Chondrocyte (in vitro differentiated cells): ENCODE measurements at regions not wholly inside any gene's neighbourhood (a gene's known extent, or its start where the extent isn't known, plus 50 kb on each side); places are given as distances from the start of the nearest gene placed in this dataset.

Experiments used
- DNase-seq: peaks from one replicate; pipeline ENCODE4 v3.0.0; 2021; ENCODE audit warnings: mixed read lengths, low spot score
- H3K27ac Mint-ChIP-seq: one replicate; pipeline ENCODE4 v1.8.0; 2021; ENCODE audit warnings: mild to moderate bottlenecking, moderate library complexity, mixed read lengths; ENCODE audit not compliant: unreplicated experiment
- H3K27me3 Mint-ChIP-seq: 2 replicates; pipeline ENCODE4 v1.8.0; 2021; ENCODE audit warnings: low read depth, mixed read lengths
- H3K36me3 Mint-ChIP-seq: 2 replicates; pipeline ENCODE4 v1.8.0; 2021; ENCODE audit warnings: low read depth, mixed read lengths
- H3K4me1 Mint-ChIP-seq: 2 replicates; pipeline ENCODE4 v1.8.0; 2021; ENCODE audit warnings: low read depth, mild to moderate bottlenecking, mixed read lengths
- H3K4me3 Mint-ChIP-seq: one replicate; pipeline ENCODE4 v1.8.0; 2021; ENCODE audit warnings: mild to moderate bottlenecking, moderate library complexity, mixed read lengths; ENCODE audit not compliant: unreplicated experiment
- H3K9me3 Mint-ChIP-seq: 2 replicates; pipeline ENCODE4 v1.8.0; 2021; ENCODE audit warnings: low read depth, mixed read lengths
- TF ChIP-seq, protein P1 (sequence below): fragments of 200-600 bp; sonication (generic); IDR thresholded peaks from 2 replicates; pipeline ENCODE4 v1.5.0; 2021; ENCODE audit warnings: antibody characterized with exemption, mild to moderate bottlenecking, moderate library complexity

DNA sequence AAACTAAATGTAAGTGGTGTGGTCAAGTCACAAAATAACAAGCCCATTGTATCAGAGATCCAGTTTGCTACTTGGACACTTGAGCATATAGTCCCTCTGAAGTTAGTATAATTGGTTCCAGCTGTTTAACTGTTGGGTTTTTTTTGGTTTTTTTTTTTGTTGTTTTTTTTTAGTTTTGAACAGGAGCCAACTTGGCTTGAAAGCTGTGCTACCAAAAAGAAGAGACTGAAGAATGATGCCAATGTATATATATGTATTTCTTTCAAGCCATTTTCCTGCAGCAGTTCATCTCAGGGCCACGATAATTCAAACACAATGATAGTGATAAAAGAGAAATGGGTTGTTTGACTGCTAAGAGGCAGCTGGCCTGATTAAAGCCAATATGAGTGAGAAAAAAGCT lies 138.3 kb downstream of the PCDH18 start:
- no peak overlapping the region for H3K4me3 Mint-ChIP-seq
- H3K36me3 Mint-ChIP-seq: no peaks in the 10 kb centered on the region
- TF ChIP-seq, protein P1, sequence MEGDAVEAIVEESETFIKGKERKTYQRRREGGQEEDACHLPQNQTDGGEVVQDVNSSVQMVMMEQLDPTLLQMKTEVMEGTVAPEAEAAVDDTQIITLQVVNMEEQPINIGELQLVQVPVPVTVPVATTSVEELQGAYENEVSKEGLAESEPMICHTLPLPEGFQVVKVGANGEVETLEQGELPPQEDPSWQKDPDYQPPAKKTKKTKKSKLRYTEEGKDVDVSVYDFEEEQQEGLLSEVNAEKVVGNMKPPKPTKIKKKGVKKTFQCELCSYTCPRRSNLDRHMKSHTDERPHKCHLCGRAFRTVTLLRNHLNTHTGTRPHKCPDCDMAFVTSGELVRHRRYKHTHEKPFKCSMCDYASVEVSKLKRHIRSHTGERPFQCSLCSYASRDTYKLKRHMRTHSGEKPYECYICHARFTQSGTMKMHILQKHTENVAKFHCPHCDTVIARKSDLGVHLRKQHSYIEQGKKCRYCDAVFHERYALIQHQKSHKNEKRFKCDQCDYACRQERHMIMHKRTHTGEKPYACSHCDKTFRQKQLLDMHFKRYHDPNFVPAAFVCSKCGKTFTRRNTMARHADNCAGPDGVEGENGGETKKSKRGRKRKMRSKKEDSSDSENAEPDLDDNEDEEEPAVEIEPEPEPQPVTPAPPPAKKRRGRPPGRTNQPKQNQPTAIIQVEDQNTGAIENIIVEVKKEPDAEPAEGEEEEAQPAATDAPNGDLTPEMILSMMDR: no peak
- no peaks in the 10 kb centered on the region for H3K27me3 Mint-ChIP-seq
- peaks cover 37% of the 10 kb centered on the region for H3K4me1 Mint-ChIP-seq
- no peaks in the 10 kb centered on the region for H3K9me3 Mint-ChIP-seq
- no peak overlapping the region for H3K27ac Mint-ChIP-seq
- no peak for DNase-seq

DNA sequence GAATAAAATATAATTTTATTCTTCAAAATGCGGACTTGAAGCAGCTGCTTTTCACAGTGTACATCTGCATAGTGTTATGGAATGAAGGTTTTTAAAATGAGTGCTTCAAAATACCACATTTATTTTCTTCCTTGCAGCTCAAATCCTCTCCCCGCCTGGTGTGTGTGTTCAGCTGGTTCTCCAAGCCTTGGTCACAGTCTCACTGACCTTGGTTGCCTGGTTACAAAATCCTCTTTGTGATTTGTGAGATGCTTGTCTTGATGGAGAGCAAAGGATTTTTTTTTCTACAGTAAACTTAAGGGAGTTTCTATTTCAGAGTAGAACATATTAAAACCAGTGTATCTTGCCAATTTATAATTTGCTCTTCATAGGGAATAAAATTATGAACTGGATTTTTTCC lies 139.2 kb downstream of the PCDH18 start:
- H3K27ac Mint-ChIP-seq: peak overlapping the region; percentile 81
- H3K4me1 Mint-ChIP-seq: peaks cover 42% of the 10 kb centered on the region
- no peak overlapping the region for H3K4me3 Mint-ChIP-seq
- no peaks in the 10 kb centered on the region for H3K27me3 Mint-ChIP-seq
- TF ChIP-seq, protein P1: no peak
- H3K9me3 Mint-ChIP-seq: no peaks in the 10 kb centered on the region
- DNase-seq: no peak
- H3K36me3 Mint-ChIP-seq: no peaks in the 10 kb centered on the region

DNA sequence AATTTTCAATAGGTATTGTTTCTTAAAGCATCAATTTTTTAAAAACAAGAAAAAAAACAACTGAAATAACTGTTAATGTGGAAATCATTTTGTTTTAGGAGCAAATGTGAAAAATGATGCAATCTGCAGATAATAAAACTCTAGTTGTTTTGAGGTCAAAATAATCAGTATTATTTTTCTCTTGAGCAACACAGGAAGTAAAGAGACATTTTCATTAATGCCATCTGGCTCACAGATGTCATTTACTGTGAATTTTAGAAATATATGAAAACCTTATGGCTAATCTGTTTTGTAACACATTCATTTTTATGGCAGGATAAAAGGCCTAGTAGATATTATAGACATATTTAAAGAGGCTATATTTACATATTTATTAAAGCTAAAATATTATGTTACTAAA lies 141.6 kb downstream of the PCDH18 start:
- H3K9me3 Mint-ChIP-seq: no peaks in the 10 kb centered on the region
- no peaks in the 10 kb centered on the region for H3K36me3 Mint-ChIP-seq
- peak overlapping the region; percentile 55 for H3K27ac Mint-ChIP-seq
- DNase-seq: no peak
- H3K4me3 Mint-ChIP-seq: no peak overlapping the region
- no peaks in the 10 kb centered on the region for H3K27me3 Mint-ChIP-seq
- TF ChIP-seq, protein P1: no peak
- peaks cover 47% of the 10 kb centered on the region for H3K4me1 Mint-ChIP-seq

DNA sequence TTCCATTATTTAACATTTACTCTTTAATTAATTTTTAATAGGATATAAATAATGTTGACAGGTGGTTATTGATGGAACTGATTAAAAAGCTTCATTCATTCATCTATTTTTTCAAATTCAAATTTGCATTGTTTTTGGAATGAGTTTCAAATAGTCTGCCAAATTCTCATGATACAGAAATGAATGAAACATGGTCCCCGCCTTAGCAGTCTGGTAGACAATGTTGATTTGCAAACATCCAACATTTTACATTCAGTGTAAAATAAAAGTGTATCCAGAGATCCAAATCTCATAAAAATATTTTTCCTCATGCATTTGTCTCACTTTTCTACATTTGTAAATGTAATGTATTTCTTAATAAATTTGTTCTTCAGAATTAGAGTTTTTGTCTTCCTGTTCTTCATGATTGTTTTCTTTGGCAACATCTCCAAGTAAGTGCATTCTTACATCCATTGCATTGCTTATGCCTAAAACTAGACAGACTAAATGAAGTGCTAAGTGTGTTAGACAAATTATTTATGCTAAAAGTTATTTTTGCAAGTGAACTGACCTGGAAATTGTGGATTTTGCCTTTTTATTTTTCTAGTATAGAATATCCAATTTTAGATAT lies 142.3 kb downstream of the PCDH18 start:
- H3K4me1 Mint-ChIP-seq: peaks cover 47% of the 10 kb centered on the region

DNA sequence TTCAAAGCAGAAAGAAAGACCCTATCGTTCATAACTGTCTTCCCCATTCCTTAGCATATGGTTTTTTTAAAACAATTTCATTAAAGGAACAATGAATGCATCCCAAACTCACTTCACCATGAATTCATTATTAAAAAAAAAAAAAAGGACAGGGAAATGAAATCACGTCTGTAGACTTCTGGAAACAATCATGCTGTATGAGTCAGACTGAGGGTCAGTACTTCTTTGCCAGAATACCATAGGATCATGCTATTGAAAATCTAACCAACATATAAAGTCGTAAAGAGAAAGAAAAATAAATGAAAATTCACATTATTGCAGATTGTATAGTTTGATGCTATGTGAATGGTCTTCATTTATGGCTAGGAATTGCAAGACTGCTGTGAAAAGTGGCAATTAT lies 144.4 kb downstream of the PCDH18 start:
- H3K4me3 Mint-ChIP-seq: no peak overlapping the region
- TF ChIP-seq, protein P1: no peak
- no peaks in the 10 kb centered on the region for H3K9me3 Mint-ChIP-seq
- H3K27ac Mint-ChIP-seq: peak overlapping the region; percentile 55
- no peaks in the 10 kb centered on the region for H3K27me3 Mint-ChIP-seq
- no peaks in the 10 kb centered on the region for H3K36me3 Mint-ChIP-seq
- DNase-seq: no peak
- peaks cover 37% of the 10 kb centered on the region for H3K4me1 Mint-ChIP-seq

More for the DNA sequence above, 142.3 kb downstream of the PCDH18 start:
- Mint-ChIP-seq H3K9me3 (no peaks in the 10 kb centered on the region), H3K27ac (peak overlapping the region; percentile 55), H3K4me3 (no peak overlapping the region), H3K27me3 (no peaks in the 10 kb centered on the region), H3K36me3 (no peaks in the 10 kb centered on the region)
- no peak for DNase-seq
- TF ChIP-seq, protein P1: no peak
